ENCODE measurements at regions not wholly inside any gene's neighbourhood (a gene's known extent, or its start where the extent isn't known, plus 50 kb on each side); places are given as distances from the start of the nearest gene placed in this dataset.

DNA sequence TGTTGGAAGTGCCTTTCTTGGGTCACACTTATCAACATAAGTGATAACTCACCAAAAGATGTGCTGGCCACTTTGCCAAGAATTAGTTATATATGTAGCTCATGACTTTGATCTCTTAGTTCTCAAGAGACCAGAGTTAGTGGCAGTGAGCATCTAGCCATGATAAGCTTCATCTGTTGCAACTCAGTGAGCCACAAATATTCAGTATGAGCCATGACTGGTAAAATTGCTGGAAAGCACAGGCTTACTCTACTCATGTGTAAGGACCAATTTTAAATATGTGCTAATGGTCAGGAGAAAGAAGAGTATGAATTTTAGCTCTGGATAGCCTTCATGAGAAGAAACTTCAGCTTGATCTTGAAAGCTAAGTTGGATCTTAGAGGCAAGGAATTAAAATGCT lies 59.4 kb upstream of the TLL1 start:
- TF ChIP-seq YY1 (tag by site-specific recombination; IDR thresholded peaks at IDR 0.05) (no peak), CTCF (tag by site-specific recombination; IDR thresholded peaks at IDR 0.05) (no peak), ZNF837 (tag by site-specific recombination; IDR thresholded peaks at IDR 0.05) (no peak), ZNF2 (tag by site-specific recombination; IDR thresholded peaks at IDR 0.05) (no peak), TSHZ1 (tag by site-specific recombination; IDR thresholded peaks at IDR 0.05; ENCODE audit: borderline replicate concordance) (no peak), ZBTB17 (tag by site-specific recombination; IDR thresholded peaks at IDR 0.05) (no peak), ZBTB44 (tag by site-specific recombination; IDR thresholded peaks at IDR 0.05) (no peak), ZBTB8A (tag by site-specific recombination; IDR thresholded peaks at IDR 0.05) (no peak), TCF7L2 (IDR thresholded peaks at IDR 0.05; ENCODE audit: borderline replicate concordance, low read depth, low read length) (no peak)
